Loucy (cell line): ENCODE measurements at regions not wholly inside any gene's neighbourhood (a gene's known extent, or its start where the extent isn't known, plus 50 kb on each side); places are given as distances from the start of the nearest gene placed in this dataset.

Source experiments
- H2AFZ ChIP-seq: fragments of 200-600 bp; sonication (generic); 2 replicates; pipeline ENCODE4 v1.6.0; 2016; ENCODE audit warnings: antibody characterized with exemption, mild to moderate bottlenecking, low read length, moderate library complexity
- H3F3A ChIP-seq: fragments of 200-600 bp; 2 replicates; pipeline ENCODE4 v1.6.0; 2016; ENCODE audit warnings: antibody characterized with exemption, low read depth, mild to moderate bottlenecking
- H3K27me3 ChIP-seq: fragments of 200-600 bp; sonication (generic); 2 replicates; pipeline ENCODE4 v1.6.1; 2014; ENCODE audit warnings: low read length, mild to moderate bottlenecking; ENCODE audit not compliant: insufficient read depth, poor library complexity, severe bottlenecking
- H3K36me3 ChIP-seq: fragments of 200-600 bp; sonication (generic); 2 replicates; pipeline ENCODE4 v1.6.1; 2016; ENCODE audit warnings: low read length; ENCODE audit not compliant: insufficient read depth
- H3K4me1 ChIP-seq: fragments of 200-600 bp; sonication (generic); 2 replicates; pipeline ENCODE4 v1.5.1; 2014; ENCODE audit warnings: low read length, mild to moderate bottlenecking; ENCODE audit not compliant: insufficient read depth, poor library complexity, severe bottlenecking
- H3K4me2 ChIP-seq: fragments of 200-600 bp; sonication (generic); 2 replicates; pipeline ENCODE4 v1.6.0; 2014; ENCODE audit warnings: antibody characterized with exemption, low read length, low read depth, mild to moderate bottlenecking; ENCODE audit not compliant: poor library complexity, severe bottlenecking
- H3K4me3 ChIP-seq: fragments of 200-600 bp; sonication (generic); 2 replicates; pipeline ENCODE4 v1.5.1; 2014; ENCODE audit warnings: low read length, mild to moderate bottlenecking, mixed read lengths; ENCODE audit not compliant: poor library complexity, severe bottlenecking
- H3K79me2 ChIP-seq: fragments of 200-600 bp; sonication (generic); 2 replicates; pipeline ENCODE4 v1.6.1; 2014; ENCODE audit warnings: low read length; ENCODE audit not compliant: insufficient read depth
- H3K9ac ChIP-seq: fragments of 200-600 bp; sonication (generic); 2 replicates; pipeline ENCODE4 v1.6.0; 2014; ENCODE audit warnings: mild to moderate bottlenecking, low read depth, low read length, moderate library complexity; ENCODE audit not compliant: poor library complexity, severe bottlenecking
- H3K9me2 ChIP-seq: fragments of 200-600 bp; sonication (generic); replicated peaks from 2 replicates; pipeline ENCODE4 v1.6.1; 2016; ENCODE audit warnings: low read depth, low read length, mixed read lengths
- H3K9me3 ChIP-seq: fragments of 200-600 bp; sonication (generic); 2 replicates; pipeline ENCODE4 v1.6.1; 2014; ENCODE audit warnings: mild to moderate bottlenecking, antibody characterized with exemption, low read length, low read depth; ENCODE audit not compliant: insufficient read depth
- H4K20me1 ChIP-seq: fragments of 200-600 bp; sonication (generic); 2 replicates; pipeline ENCODE4 v1.6.0; 2014; ENCODE audit warnings: antibody characterized with exemption, low read length, mild to moderate bottlenecking; ENCODE audit not compliant: insufficient read depth, poor library complexity, severe bottlenecking
- CTCF ChIP-seq: fragments of 200-600 bp; sonication (generic); conservative IDR thresholded peaks from 2 replicates; pipeline ENCODE4 v1.5.1; 2014; ENCODE audit warnings: mild to moderate bottlenecking, antibody characterized with exemption, low read length
- EZH2phosphoT487 ChIP-seq: fragments of 200-600 bp; IDR thresholded peaks from 2 replicates; pipeline ENCODE4 v1.6.1; 2018; ENCODE audit warnings: antibody characterized with exemption, mild to moderate bottlenecking, moderate library complexity, borderline replicate concordance

DNA sequence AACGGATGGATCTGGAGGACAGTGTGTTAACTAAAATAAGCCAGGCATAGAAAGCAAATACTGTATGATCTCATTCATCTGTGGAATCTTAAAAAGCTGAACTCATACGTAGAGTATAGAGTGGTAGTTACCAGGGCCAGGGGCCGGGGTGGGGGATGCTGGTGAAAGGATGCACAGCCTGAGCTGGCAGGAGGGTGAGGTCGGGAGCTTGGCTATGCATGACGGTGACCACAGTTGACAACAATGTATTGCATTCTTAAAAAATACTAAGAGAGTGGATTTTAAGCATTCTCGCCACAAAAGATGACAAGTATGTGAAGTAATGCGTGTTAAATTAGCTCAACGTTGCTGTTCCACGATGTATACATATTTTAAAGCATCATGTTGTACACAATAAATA lies 351.3 kb downstream of the TMEM121 start:
- Histone ChIP-seq H3K36me3 (no peaks in the 10 kb centered on the region), H4K20me1 (no peaks in the 10 kb centered on the region), H3K9ac (peak overlapping the region; percentile 84), H3K4me2 (no peak overlapping the region), H3K4me3 (no peak overlapping the region), H3K9me2 (no peaks in the 10 kb centered on the region), H3K9me3 (no peaks in the 10 kb centered on the region), H3K4me1 (peaks cover 65% of the 10 kb centered on the region), H3K79me2 (peaks cover 38% of the 10 kb centered on the region), H3K27me3 (no peaks in the 10 kb centered on the region), H2AFZ (no peak overlapping the region), H3F3A (no peaks in the 10 kb centered on the region)
- no peak for TF ChIP-seq EZH2phosphoT487
- TF ChIP-seq CTCF = no peak

DNA sequence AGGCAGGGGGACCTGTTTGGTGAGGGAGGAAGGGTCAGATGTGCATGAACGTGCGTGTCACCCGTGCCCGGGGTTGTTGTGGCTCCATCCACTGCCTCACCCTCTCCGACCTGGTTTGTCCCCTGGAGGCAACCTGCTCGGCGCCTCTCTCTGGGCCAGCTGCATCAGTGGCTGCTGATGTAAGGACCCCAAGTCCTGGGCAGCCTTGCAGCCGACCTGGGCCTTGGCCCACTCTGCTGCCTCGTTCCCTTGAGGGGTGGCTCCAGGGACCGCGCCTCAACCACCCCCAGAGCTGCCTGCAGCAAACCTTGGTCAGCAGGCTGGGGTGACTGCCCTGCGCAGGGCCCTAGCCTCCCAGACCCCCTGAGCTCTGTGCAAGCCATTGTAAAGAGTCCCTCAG lies 351.7 kb downstream of the TMEM121 start:
- H3K36me3 ChIP-seq = no peaks in the 10 kb centered on the region
- no peaks in the 10 kb centered on the region for H4K20me1 ChIP-seq
- no peaks in the 10 kb centered on the region for H3K9me3 ChIP-seq
- no peaks in the 10 kb centered on the region for H3K9me2 ChIP-seq
- no peak overlapping the region for H3K4me2 ChIP-seq
- no peak overlapping the region for H2AFZ ChIP-seq
- H3K4me1 ChIP-seq = peaks cover 70% of the 10 kb centered on the region
- no peak overlapping the region for H3K4me3 ChIP-seq
- H3K27me3 ChIP-seq = no peaks in the 10 kb centered on the region
- H3K9ac ChIP-seq = peak overlapping the region; percentile 84
- H3K79me2 ChIP-seq = peaks cover 43% of the 10 kb centered on the region
- TF ChIP-seq CTCF (no peak), EZH2phosphoT487 (no peak)
- no peaks in the 10 kb centered on the region for H3F3A ChIP-seq

DNA sequence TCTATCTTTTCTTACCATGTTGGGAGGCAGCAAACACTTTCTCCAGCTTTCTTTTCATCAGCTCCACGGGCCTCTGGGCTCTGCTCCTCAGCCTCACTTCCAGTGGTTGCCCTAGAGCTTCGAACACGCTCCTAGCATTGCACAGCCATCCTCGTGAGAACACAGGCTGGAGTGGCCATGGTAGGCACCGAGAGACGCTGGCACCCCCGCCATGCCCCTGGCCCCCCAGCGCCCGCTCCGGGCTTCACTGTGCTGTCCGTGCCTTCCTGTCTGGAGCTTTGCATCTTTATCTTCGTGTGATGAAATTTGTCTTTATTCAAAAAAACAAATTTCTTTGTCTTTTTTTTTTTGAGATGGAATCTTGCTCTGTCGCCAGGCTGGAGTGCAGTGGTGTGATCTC lies 352.2 kb downstream of the TMEM121 start:
- no peaks in the 10 kb centered on the region for H3K36me3 ChIP-seq
- no peak overlapping the region for H3K4me3 ChIP-seq
- H3K79me2 ChIP-seq = peaks cover 47% of the 10 kb centered on the region
- no peaks in the 10 kb centered on the region for H3K9me2 ChIP-seq
- no peaks in the 10 kb centered on the region for H3F3A ChIP-seq
- peaks cover 74% of the 10 kb centered on the region for H3K4me1 ChIP-seq
- peak overlapping the region; percentile 84 for H3K9ac ChIP-seq
- H3K9me3 ChIP-seq = no peaks in the 10 kb centered on the region
- no peak overlapping the region for H3K4me2 ChIP-seq
- TF ChIP-seq EZH2phosphoT487 = no peak
- no peak for TF ChIP-seq CTCF
- H2AFZ ChIP-seq = no peak overlapping the region
- H3K27me3 ChIP-seq = no peaks in the 10 kb centered on the region
- no peaks in the 10 kb centered on the region for H4K20me1 ChIP-seq
